ENCODE measurements at regions not wholly inside any gene's neighbourhood (a gene's known extent, or its start where the extent isn't known, plus 50 kb on each side); places are given as distances from the start of the nearest gene placed in this dataset.
A peak's percentile ranks its signal among the peaks of the same experiment; 100 is the strongest.

GRCh38 chr2:57146951-57147350, 899.7 kb upstream of the VRK2 start:
- DNase-seq (no peak), ATAC-seq (no peak)
- Histone ChIP-seq H3K36me3 (ENCODE audit: low read depth, low read length) (no peaks in the 10 kb centered on the region), H3K79me2 (ENCODE audit: low read length) (no peaks in the 10 kb centered on the region), H3K27me3 (ENCODE audit: low read length) (no peaks in the 10 kb centered on the region), H4K20me1 (ENCODE audit: low read length) (no peaks in the 10 kb centered on the region), H2AFZ (ENCODE audit: low read length) (no peak overlapping the region), H3K9ac (ENCODE audit: low read length) (no peak overlapping the region), H3K27ac (ENCODE audit: low read length) (no peak overlapping the region), H3K9me2 (replicated peaks; ENCODE audit: low read length) (no peaks in the 10 kb centered on the region), H3K4me1 (ENCODE audit: insufficient read depth, low read length) (no peaks in the 10 kb centered on the region), H3K4me3 (ENCODE audit: low read length) (no peak overlapping the region), H3K9me3 (ENCODE audit: low read length) (no peaks in the 10 kb centered on the region), H3K4me2 (ENCODE audit: low read length) (no peak overlapping the region), H3F3A (ENCODE audit: low read length, unreplicated experiment) (no peaks in the 10 kb centered on the region)
- BruUV-seq (replicated peaks): no TSS peak
- POLR2A ChIA-PET (ENCODE audit: unreplicated experiment): no interaction called here
- TF ChIP-seq CTCF (conservative IDR thresholded peaks at IDR 0.05; ENCODE audit: low read depth, low read length) (no peak), EZH2phosphoT487 (IDR thresholded peaks at IDR 0.05; ENCODE audit: borderline replicate concordance, low read length) (no peak), EZH2 (IDR thresholded peaks at IDR 0.05; ENCODE audit: low read length, unreplicated experiment) (no peak)
- CTCF ChIA-PET: no interaction called here
- intact Hi-C loops (cut with micrococcal nuclease): no loop called here

GRCh38 chr2:57156231-57156924, 890.2 kb upstream of the VRK2 start:
- ATAC-seq: no peak
- intact Hi-C loops (cut with micrococcal nuclease): no loop called here
- no peak for DNase-seq
- TF ChIP-seq EZH2phosphoT487 (IDR thresholded peaks at IDR 0.05; ENCODE audit: borderline replicate concordance, low read length) (no peak), CTCF (conservative IDR thresholded peaks at IDR 0.05; ENCODE audit: low read depth, low read length) (no peak), EZH2 (IDR thresholded peaks at IDR 0.05; ENCODE audit: low read length, unreplicated experiment) (no peak)
- Histone ChIP-seq H3K9me2 (replicated peaks; ENCODE audit: low read length) (no peaks in the 10 kb centered on the region), H3K4me2 (ENCODE audit: low read length) (no peak overlapping the region), H3K36me3 (ENCODE audit: low read depth, low read length) (no peaks in the 10 kb centered on the region), H3K4me1 (ENCODE audit: insufficient read depth, low read length) (no peaks in the 10 kb centered on the region), H3K79me2 (ENCODE audit: low read length) (no peaks in the 10 kb centered on the region), H3K4me3 (ENCODE audit: low read length) (no peak overlapping the region), H3K27ac (ENCODE audit: low read length) (no peak overlapping the region), H3F3A (ENCODE audit: low read length, unreplicated experiment) (no peaks in the 10 kb centered on the region), H3K9me3 (ENCODE audit: low read length) (no peaks in the 10 kb centered on the region), H3K27me3 (ENCODE audit: low read length) (0 out of 2 replicates have a peak, but pooled peaks cover 7% of the 10 kb centered on the region), H2AFZ (ENCODE audit: low read length) (no peak overlapping the region), H3K9ac (ENCODE audit: low read length) (no peak overlapping the region), H4K20me1 (ENCODE audit: low read length) (no peaks in the 10 kb centered on the region)
- ChIA-PET CTCF (no interaction called here), POLR2A (ENCODE audit: unreplicated experiment) (no interaction called here)
- BruUV-seq (replicated peaks): no TSS peak

GRCh38 chr2:57160976-57161375, 885.6 kb upstream of the VRK2 start:
- ATAC-seq (no peak), DNase-seq (peak; percentile 45)
- Histone ChIP-seq H3K36me3 (ENCODE audit: low read depth, low read length) (no peaks in the 10 kb centered on the region), H3K9me3 (ENCODE audit: low read length) (no peaks in the 10 kb centered on the region), H3K27ac (ENCODE audit: low read length) (no peak overlapping the region), H3K9me2 (replicated peaks; ENCODE audit: low read length) (no peaks in the 10 kb centered on the region), H4K20me1 (ENCODE audit: low read length) (no peaks in the 10 kb centered on the region), H3K27me3 (ENCODE audit: low read length) (0 out of 2 replicates have a peak, but pooled peaks cover 11% of the 10 kb centered on the region), H3K9ac (ENCODE audit: low read length) (no peak overlapping the region), H3F3A (ENCODE audit: low read length, unreplicated experiment) (no peaks in the 10 kb centered on the region), H3K4me3 (ENCODE audit: low read length) (no peak overlapping the region), H3K79me2 (ENCODE audit: low read length) (no peaks in the 10 kb centered on the region), H3K4me1 (ENCODE audit: insufficient read depth, low read length) (no peaks in the 10 kb centered on the region), H3K4me2 (ENCODE audit: low read length) (no peak overlapping the region), H2AFZ (ENCODE audit: low read length) (no peak overlapping the region)
- CTCF ChIA-PET: no interaction called here
- POLR2A ChIA-PET (ENCODE audit: unreplicated experiment): no interaction called here
- intact Hi-C loops (cut with micrococcal nuclease): no loop called here
- BruUV-seq (replicated peaks): no TSS peak
- no peak for TF ChIP-seq EZH2 (IDR thresholded peaks at IDR 0.05; ENCODE audit: low read length, unreplicated experiment)
- TF ChIP-seq EZH2phosphoT487 (IDR thresholded peaks at IDR 0.05; ENCODE audit: borderline replicate concordance, low read length): no peak
- TF ChIP-seq CTCF (conservative IDR thresholded peaks at IDR 0.05; ENCODE audit: low read depth, low read length): no peak
